DMS53 treated with DMSO at 0.1 percent for 48 hours (cell line): ENCODE measurements at regions not wholly inside any gene's neighbourhood (a gene's known extent, or its start where the extent isn't known, plus 50 kb on each side); places are given as distances from the start of the nearest gene placed in this dataset.

Experiments
- DNase-seq: peaks from one replicate; lab custom pipeline; 2025; ENCODE audit not compliant: unreplicated experiment; lab: John Stamatoyannopoulos, UW

GRCh38 chr3:101172516-101172915 is 147.9 kb downstream of the IMPG2 start:
- no peak for DNase-seq

- no peak for DNase-seq
Observed at GRCh38 chr3:101171681-101172191, 148.6 kb downstream of the IMPG2 start.

- DNase-seq: no peak
Observed at GRCh38 chr3:101170806-101171558, 149.4 kb downstream of the IMPG2 start.

GRCh38 chr3:101170062-101170771 is 150.2 kb downstream of the IMPG2 start:
- DNase-seq: no peak

- no peak for DNase-seq
Observed at GRCh38 chr3:101169516-101169915, 150.9 kb downstream of the IMPG2 start.

GRCh38 chr3:101167376-101167775 is 153.0 kb downstream of the IMPG2 start:
- DNase-seq: no peak

- no peak for DNase-seq
Observed at GRCh38 chr3:101166150-101166549, 154.2 kb downstream of the IMPG2 start.

- DNase-seq: no peak
Observed at GRCh38 chr3:101163554-101163953, 156.8 kb downstream of the IMPG2 start.

GRCh38 chr3:101159478-101159877 is 160.9 kb downstream of the IMPG2 start:
- DNase-seq: no peak

GRCh38 chr3:101158374-101158773 is 162.0 kb downstream of the IMPG2 start:
- no peak for DNase-seq

- no peak for DNase-seq
Observed at GRCh38 chr3:101156787-101157345, 163.5 kb downstream of the IMPG2 start.

GRCh38 chr3:101155825-101156224 is 162.6 kb upstream of the ABI3BP start:
- DNase-seq: no peak

GRCh38 chr3:101154401-101154800 is 161.2 kb upstream of the ABI3BP start:
- DNase-seq: no peak

- no peak for DNase-seq
Observed at GRCh38 chr3:101151286-101151913, 158.2 kb upstream of the ABI3BP start.

- no peak for DNase-seq
Observed at GRCh38 chr3:101150504-101150903, 157.3 kb upstream of the ABI3BP start.

- DNase-seq: no peak
Observed at GRCh38 chr3:101149707-101150106, 156.5 kb upstream of the ABI3BP start.

GRCh38 chr3:101149251-101149650 is 156.0 kb upstream of the ABI3BP start:
- DNase-seq: no peak

- DNase-seq: no peak
Observed at GRCh38 chr3:101148001-101148400, 154.8 kb upstream of the ABI3BP start.

- no peak for DNase-seq
Observed at GRCh38 chr3:101146946-101147345, 153.7 kb upstream of the ABI3BP start.

GRCh38 chr3:101144105-101144504 is 150.9 kb upstream of the ABI3BP start:
- no peak for DNase-seq

GRCh38 chr3:101143012-101143411 is 149.8 kb upstream of the ABI3BP start:
- DNase-seq: no peak

- DNase-seq: no peak
Observed at GRCh38 chr3:101142160-101142559, 148.9 kb upstream of the ABI3BP start.
